Psoas muscle (tissue), 7 donors: ENCODE measurements at regions not wholly inside any gene's neighbourhood (a gene's known extent, or its start where the extent isn't known, plus 50 kb on each side); places are given as distances from the start of the nearest gene placed in this dataset.

ENCODE experiments used
- ATAC-seq, 4 donors: fragments of 200-7000 bp; cut with Tn5 transposase; one replicate each; pipeline ENCODE4 v1.9.1; 2020; ENCODE audit warnings: moderate library complexity in 3 of 4, mild to moderate bottlenecking in 2 of 4
- DNase-seq, 2 donors: peaks; one replicate each; pipeline ENCODE4 v3.0.0-alpha.2; 2020
- H3K27ac ChIP-seq: fragments of 200-600 bp; one replicate; pipeline ENCODE4 v1.8.0; 2022
- H3K27me3 ChIP-seq, 3 donors: fragments of 200-600 bp in 1 of 3; one replicate each; pipeline versions ENCODE4 v1.6.1 to v1.8.0; 2013 to 2022; ENCODE audit warnings: low read length in 2 of 3, mild to moderate bottlenecking in 2 of 3, moderate library complexity in 1 of 3; ENCODE audit not compliant: insufficient read depth in 3 of 3
- H3K36me3 ChIP-seq, 2 donors: fragments of 200-600 bp in 1 of 2; one replicate each; pipeline versions ENCODE4 v1.6.1 to v1.8.0; 2013 to 2022; ENCODE audit warnings: low read depth in 1 of 2, mild to moderate bottlenecking in 1 of 2, moderate library complexity in 1 of 2; ENCODE audit not compliant: insufficient read depth in 1 of 2
- H3K4me1 ChIP-seq: fragments of 200-600 bp; one replicate; pipeline ENCODE4 v1.8.0; 2022
- H3K4me3 ChIP-seq: fragments of 200-600 bp; one replicate; pipeline ENCODE4 v1.8.0; 2022; ENCODE audit warnings: mild to moderate bottlenecking
- H3K9me3 ChIP-seq: fragments of 200-600 bp; one replicate; pipeline ENCODE4 v1.8.0; 2022
- CTCF ChIP-seq: fragments of 200-600 bp; IDR thresholded peaks from one replicate; pipeline ENCODE4 v1.8.0; 2022; ENCODE audit warnings: antibody characterized with exemption
- WGBS, 3 donors: extraction: QIAGEN DNeasy Blood & Tissue Kit; methylation state at CpG; one replicate each; pipeline versions ENCODE4 v1.1.6 to v1.1.7; 2013; 5-methylcytosine and 5-hydroxymethylcytosine counted together
- intact Hi-C, 2 donors: fragments of 100-400 bp; cut with DNase I; formaldehyde crosslinking; loops; one replicate each; pipeline versions ENCODE4 v1.11.0 to v1.14.2; 2022
- donor health status: healthy with polysubstance abuse.
- donor health status: DM: no; HTN: no; CAD: no; lungs with moderate emphysema.
- donor health status: Bipolar disorder and iron deficiency.
- donor health status: healthy.
- donor health status: DM: yes; HTN: yes; CAD: no.
- donor health status: DM: no; HTN: no; CAD: no.
- donor health status: DM: yes; HTN: yes; CAD: no.

- intact Hi-C loops, result no loop called here
These were observed 832.6 kb upstream of the TMPRSS15 start for GRCh38 chr21:19236209-19236608.

GRCh38 chr21:19237608-19238007 is 834.0 kb upstream of the TMPRSS15 start:
- Histone ChIP-seq H3K27ac (no peak overlapping the region), H3K27me3 (no peaks in the 10 kb centered on the region), H3K4me3 (no peak overlapping the region), H3K36me3 (no peaks in the 10 kb centered on the region), H3K9me3 (no peaks in the 10 kb centered on the region), H3K4me1 (no peaks in the 10 kb centered on the region)
- no peak for DNase-seq
- no peak for TF ChIP-seq CTCF
- WGBS, 3 donors, result 31 to 48% (median 43%) methylated on average over 1 of the region's 1 CpG
- intact Hi-C loops, result no loop called here
- no peak for ATAC-seq

More at GRCh38 chr21:19236209-19236608, 832.6 kb upstream of the TMPRSS15 start:
- H3K36me3 ChIP-seq, result no peaks in the 10 kb centered on the region
- H3K27me3 ChIP-seq, result no peaks in the 10 kb centered on the region
- 70 to 80% (median 73%) methylated on average over 9 of the region's 9 CpGs for WGBS, 3 donors
- no peaks in the 10 kb centered on the region for H3K9me3 ChIP-seq
- H3K4me1 ChIP-seq, result no peaks in the 10 kb centered on the region
- no peak overlapping the region for H3K4me3 ChIP-seq
- no peak for ATAC-seq
- no peak for DNase-seq
- TF ChIP-seq CTCF, result no peak
- no peak overlapping the region for H3K27ac ChIP-seq

GRCh38 chr21:19239696-19240095 is 836.1 kb upstream of the TMPRSS15 start:
- Histone ChIP-seq H3K4me1 (no peaks in the 10 kb centered on the region), H3K27ac (no peak overlapping the region), H3K9me3 (no peaks in the 10 kb centered on the region), H3K4me3 (no peak overlapping the region), H3K27me3 (no peaks in the 10 kb centered on the region), H3K36me3 (no peaks in the 10 kb centered on the region)
- WGBS, 3 donors, result 69 to 78% (median 72%) methylated on average over 1 of the region's 1 CpG
- intact Hi-C loops, result no loop called here
- DNase-seq (no peak), ATAC-seq (no peak)
- TF ChIP-seq CTCF, result no peak

- H3K9me3 ChIP-seq, result no peaks in the 10 kb centered on the region
- H3K27ac ChIP-seq, result no peak overlapping the region
- H3K4me1 ChIP-seq, result no peaks in the 10 kb centered on the region
- ATAC-seq, result no peak
- WGBS, 3 donors, result 94 to 95% (median 94%) methylated on average over 28 of the region's 28 CpGs
- intact Hi-C loops, result no loop called here
- H3K27me3 ChIP-seq, result no peaks in the 10 kb centered on the region
- H3K36me3 ChIP-seq, result no peaks in the 10 kb centered on the region
- TF ChIP-seq CTCF, result no peak
- no peak overlapping the region for H3K4me3 ChIP-seq
- DNase-seq, result peak in 1 of 2 donors; percentile 36
These were observed 841.1 kb upstream of the TMPRSS15 start for GRCh38 chr21:19244502-19245187.

- Histone ChIP-seq H3K4me3 (no peak overlapping the region), H3K9me3 (no peaks in the 10 kb centered on the region), H3K27me3 (no peaks in the 10 kb centered on the region), H3K27ac (no peak overlapping the region), H3K36me3 (no peaks in the 10 kb centered on the region), H3K4me1 (no peaks in the 10 kb centered on the region)
- intact Hi-C loops, result no loop called here
- no peak for ATAC-seq
- TF ChIP-seq CTCF, result no peak
- WGBS, 3 donors, result 93 to 97% (median 96%) methylated on average over 14 of the region's 14 CpGs
- peak in 1 of 2 donors; percentile 35 for DNase-seq
These were observed 841.6 kb upstream of the TMPRSS15 start for GRCh38 chr21:19245188-19245580.
